HG02571 (cell line): ENCODE measurements at regions not wholly inside any gene's neighbourhood (a gene's known extent, or its start where the extent isn't known, plus 50 kb on each side); places are given as distances from the start of the nearest gene placed in this dataset.
"Not testable (repeated sequence)": the region's sequence is repeated elsewhere in the genome, so short reads cannot be mapped to it uniquely, and the experiment has no call there.

Experiments
- ATAC-seq: cut with Tn5 transposase; IDR thresholded peaks from one replicate; pipeline ENCODE4 v1.9.1; 2021; ENCODE audit warnings: mild to moderate bottlenecking, moderate library complexity; ENCODE audit not compliant: unreplicated experiment

GRCh38 chr7:15057272-15057671 is 154.7 kb upstream of the DGKB start:
- ATAC-seq: no peak

GRCh38 chr7:15054304-15054703 is 151.8 kb upstream of the DGKB start:
- not testable (repeated sequence) for ATAC-seq

GRCh38 chr7:15049157-15049556 is 146.6 kb upstream of the DGKB start:
- ATAC-seq: no peak

- ATAC-seq: no peak
Observed at GRCh38 chr7:15046861-15047260, 144.3 kb upstream of the DGKB start.

- no peak for ATAC-seq
Observed at GRCh38 chr7:15043931-15044330, 141.4 kb upstream of the DGKB start.

- no peak for ATAC-seq
Observed at GRCh38 chr7:15042285-15043065, 139.9 kb upstream of the DGKB start.

GRCh38 chr7:15041226-15041625 is 138.7 kb upstream of the DGKB start:
- no peak for ATAC-seq

GRCh38 chr7:15035814-15036213 is 133.3 kb upstream of the DGKB start:
- no peak for ATAC-seq

- ATAC-seq: no peak
Observed at GRCh38 chr7:15033039-15033438, 130.5 kb upstream of the DGKB start.

DNA sequence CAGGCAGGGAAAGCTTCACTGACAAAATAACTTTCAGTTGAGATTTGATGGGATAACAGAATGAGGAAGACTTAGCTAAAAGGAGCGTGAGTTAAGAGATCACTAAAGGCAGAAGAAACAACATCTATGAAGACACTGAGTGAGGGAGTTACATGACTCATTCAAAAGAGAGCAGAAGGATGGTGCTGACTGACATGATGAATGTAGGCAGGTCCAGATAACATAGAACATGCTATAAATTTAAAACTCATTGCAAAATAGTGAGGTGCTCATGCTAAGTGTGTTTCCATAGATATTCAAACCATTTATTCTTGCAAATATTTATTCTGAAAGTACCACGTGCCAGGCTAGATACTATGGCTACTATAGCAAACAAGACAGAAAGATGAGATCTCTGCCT is 116.4 kb upstream of the DGKB start:
- ATAC-seq: no peak

- ATAC-seq: no peak
Observed at GRCh38 chr7:15016766-15017165, 114.2 kb upstream of the DGKB start.

DNA sequence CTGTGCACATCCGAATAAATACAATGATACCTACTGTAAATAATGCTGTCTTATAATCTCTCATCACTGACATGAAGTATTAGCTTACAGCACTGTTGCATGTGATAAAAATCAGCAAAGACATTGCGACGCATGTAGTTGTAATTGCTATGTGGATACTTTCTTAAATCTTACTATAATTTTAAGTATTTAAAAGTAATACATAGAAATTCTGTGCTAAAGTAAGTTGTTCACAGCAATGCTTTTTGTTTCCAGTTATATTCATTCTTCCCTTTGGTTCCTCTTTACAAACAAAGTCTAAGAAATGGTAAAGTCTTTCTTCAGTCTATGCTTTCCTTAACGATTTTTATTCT is 113.7 kb upstream of the DGKB start:
- no peak for ATAC-seq

DNA sequence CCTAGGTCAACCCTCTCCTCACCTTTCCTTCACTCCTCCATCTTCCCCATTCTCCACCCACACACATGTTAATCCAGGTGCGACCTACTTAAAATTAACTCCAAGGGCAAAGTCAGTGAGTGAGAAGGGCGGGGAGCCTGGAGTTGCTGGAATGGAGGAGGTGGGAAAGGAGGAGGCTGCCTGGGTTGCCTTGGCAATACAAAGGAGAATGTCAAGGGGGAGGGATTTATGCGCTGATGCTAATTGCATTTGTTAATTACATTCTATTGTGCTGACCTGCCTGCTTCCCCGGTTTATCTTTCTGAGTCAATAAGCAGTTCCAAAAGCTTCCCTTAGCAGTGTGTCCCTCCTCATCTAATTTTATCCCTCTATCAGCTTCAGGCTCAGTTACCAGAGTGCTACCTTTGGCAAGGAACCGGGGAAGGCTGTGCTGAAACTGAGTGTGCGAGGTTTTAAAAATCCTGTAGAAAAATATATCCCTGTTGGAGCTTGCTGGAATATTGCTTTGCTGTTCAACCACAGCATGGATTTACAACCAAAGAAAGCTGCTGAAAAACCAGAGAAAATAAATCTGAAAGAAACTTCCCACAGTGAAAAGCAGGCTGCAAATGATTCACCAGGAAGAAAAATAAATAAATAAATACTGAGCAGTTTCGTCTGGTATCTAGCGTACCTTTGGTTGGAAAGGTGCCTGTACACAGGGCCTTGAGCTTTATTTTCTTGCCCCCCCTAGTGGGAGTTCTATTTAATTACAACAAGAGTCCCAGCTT is 113.2 kb upstream of the DGKB start:
- ATAC-seq: peak; percentile 90

DNA sequence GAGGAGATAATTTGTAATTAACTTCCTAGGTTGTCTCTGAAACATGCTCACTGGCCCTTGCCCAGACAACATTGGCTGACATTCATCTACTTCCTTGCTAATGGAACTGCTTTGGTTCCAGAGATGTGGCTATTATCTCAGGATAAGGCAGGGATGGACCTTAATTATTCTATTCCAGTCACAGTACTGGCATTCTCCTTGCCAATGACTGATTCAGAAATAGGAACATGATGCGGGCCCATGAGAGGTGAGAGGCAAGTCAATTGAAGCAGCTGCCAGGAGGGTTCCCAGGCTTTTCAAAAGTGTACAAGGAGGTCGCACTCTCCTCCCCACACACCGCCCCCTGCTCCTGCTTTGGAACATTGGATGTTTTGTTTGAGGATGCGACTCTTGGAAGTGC is 109.6 kb upstream of the DGKB start:
- no peak for ATAC-seq

DNA sequence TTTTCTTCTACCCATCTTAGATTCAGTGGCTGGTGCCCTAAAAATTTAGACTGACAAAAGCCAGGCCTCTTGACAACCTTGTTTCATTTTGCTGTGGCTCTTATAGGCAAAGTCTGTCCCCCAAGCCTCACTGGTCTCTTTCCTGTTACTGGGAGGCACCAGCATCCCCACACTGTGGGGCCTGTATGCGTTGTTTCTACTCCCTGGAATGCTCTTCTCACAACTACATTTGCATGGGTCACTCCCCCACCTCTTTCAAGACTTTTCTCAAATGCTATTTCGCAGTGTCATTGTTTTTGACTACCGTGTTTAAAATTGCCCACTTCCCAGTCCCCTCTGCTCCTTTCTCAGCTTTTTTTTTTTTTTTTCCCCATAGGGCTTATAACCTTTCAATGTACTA is 108.7 kb upstream of the DGKB start:
- no peak for ATAC-seq

- ATAC-seq: no peak
Observed at GRCh38 chr7:15007507-15007906, 105.0 kb upstream of the DGKB start.

DNA sequence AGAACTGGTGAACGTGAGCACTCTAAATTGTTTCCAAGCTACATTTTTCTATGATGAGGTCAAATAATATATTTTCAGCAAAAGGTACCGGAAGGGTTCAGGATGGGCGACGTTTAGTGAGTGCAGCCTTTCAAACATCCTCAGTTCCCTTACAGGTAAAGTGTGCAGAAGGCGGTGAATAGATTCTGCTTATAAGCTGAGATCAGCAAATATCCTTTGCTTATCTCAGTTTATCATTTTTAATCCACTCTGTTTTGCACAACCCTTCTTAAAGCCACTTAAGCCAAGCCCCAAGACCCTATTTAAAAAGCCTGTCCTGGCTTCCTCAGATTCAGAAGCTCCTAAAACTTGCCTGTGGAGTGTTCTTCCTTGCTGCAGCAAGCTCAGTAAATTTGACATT is 103.1 kb upstream of the DGKB start:
- no peak for ATAC-seq

GRCh38 chr7:15000157-15000556 is 97.6 kb upstream of the DGKB start:
- ATAC-seq: no peak

- ATAC-seq: no peak
Observed at GRCh38 chr7:14999331-14999730, 96.8 kb upstream of the DGKB start.

DNA sequence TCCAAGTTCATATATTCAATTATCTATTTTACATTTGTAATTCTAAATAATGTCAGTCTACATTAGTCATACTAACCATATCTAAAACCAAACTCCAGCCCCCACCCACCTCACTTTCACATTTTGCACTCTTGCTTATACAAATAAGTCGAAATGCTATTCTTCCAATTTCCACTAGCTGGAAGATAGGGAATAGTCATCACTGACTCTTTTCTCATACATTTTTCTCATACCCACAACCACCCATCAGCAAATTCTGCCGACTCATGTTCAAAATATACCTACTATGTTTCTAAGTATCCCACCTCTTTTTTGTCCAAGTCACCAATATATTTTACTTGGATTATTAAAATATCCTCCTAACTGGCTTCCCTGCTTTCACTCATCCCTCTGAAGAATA is 93.2 kb upstream of the DGKB start:
- no peak for ATAC-seq

- no peak for ATAC-seq
Observed at GRCh38 chr7:14988941-14989340, 86.4 kb upstream of the DGKB start.

GRCh38 chr7:14978687-14979086 is 76.1 kb upstream of the DGKB start:
- no peak for ATAC-seq

GRCh38 chr7:14974688-14975087 is 72.1 kb upstream of the DGKB start:
- ATAC-seq: no peak
